ENCODE measurements at regions not wholly inside any gene's neighbourhood (a gene's known extent, or its start where the extent isn't known, plus 50 kb on each side); places are given as distances from the start of the nearest gene placed in this dataset.
A peak's percentile ranks its signal among the peaks of the same experiment; 100 is the strongest.
"Not testable (repeated sequence)": the region's sequence is repeated elsewhere in the genome, so short reads cannot be mapped to it uniquely, and the experiment has no call there.

DNA sequence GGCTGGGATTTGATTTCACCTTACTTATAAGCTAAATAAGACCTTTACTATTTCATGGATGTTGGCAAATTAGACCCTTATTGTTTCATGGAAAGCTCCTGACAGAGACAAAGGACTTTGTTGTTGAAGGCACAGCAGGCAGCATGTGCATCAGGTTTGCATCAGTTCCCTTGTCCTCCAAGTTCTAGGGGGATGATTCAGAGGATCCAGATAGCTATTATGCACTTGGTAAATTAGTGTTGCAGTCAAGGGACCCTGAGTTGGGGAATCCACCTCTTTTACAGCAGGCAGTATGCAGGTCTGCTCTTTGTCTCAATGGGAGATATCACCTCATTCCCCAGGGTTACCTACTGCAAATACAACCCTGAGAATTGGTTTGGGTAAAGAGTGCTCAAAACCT is 131.4 kb upstream of the IGSF10 start:
- no peak for DNase-seq

DNA sequence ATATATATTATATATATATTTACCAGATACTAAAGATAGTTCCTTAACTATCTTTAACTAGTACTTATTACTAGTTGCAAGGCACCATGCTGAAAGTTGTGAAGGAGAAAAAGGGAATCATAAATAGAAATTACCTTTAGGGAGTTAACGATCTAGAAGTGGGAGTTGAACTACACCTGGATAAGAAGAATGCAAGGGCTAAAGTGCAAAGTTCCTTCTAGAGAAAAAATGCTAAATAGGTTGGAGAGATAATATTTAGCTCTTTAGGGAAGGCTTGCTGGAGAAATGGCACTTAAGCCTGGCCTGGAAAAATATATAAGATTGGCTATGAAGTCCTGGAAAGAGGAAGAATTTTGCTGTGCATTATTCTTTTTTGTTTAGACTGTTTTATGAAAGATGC is 130.6 kb upstream of the IGSF10 start:
- DNase-seq: no peak

DNA sequence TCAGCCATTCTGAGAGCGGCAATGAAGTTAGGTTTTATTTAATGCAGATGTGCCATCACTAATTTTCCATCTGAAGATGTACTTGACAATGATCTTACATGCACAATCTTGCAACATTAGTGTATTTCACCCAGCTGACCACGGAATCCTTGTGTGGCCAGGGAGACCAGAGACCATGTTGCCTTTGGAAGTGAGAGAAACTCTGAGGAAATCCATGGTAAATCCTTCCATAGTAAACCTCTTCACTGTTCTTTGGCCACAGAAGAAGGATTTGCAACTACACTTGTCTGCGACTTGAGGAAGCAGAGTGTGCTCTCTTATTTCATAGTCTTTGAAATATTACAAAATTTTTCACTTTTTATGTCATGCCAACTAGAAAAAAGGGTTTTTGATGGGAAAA is 128.4 kb upstream of the IGSF10 start:
- DNase-seq: no peak

DNA sequence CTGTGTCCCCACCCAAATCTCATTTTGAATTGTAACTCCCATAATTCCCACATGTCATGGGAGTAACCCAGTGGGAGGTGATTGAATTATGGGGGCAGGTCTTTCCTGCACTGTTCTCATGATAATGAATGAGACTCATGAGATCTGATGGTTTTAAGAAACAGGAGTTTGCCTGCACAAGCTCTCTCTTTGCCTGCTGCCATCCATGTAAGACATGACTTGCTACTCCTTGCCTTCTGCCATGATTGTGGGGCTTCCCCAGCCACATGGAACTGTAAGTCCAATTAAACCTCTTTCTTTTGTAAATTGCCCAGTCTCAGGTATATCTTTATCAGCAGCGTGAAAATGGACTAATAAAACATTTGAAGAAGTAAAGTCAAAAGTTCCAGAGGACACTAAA is 126.8 kb upstream of the IGSF10 start:
- DNase-seq: not testable (repeated sequence)

DNA sequence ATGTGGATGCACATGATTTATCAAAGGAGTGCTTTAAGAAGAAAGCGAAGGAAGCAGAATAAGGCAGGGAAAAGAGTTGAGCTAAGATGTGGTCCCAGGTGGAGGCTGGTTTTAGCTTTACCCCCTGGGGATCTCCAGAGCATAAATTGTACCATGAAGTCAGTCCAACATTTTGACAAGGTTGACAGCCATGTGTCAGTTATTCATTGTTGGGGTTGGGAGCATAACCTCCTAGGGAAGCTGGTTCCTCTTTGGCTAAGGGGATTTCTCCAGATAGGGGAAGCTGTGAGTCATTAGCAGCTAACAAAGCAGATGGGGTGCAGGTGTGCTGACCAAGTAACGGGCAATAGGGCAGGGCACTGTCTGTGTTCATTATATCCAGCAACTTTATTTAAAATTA is 123.7 kb upstream of the IGSF10 start:
- peak; percentile 4 for DNase-seq

DNA sequence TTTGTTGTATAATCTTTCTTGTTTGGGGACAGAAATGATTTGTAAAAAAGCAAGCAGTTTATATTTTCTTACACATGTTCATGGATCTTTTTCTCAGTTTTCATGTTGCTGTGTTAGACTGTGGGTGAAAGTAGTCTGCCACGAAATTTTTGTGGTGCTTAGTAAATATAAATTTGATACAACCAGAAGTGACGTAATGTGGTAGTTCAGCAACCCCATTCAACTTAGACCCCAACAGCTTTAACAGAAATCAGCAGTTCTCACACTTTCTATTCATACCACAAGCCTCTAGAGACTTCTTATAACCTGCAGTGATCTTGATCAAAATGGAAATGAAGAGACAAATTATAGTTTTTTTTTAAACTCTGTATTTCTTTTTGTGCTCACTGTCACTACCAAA is 120.2 kb upstream of the IGSF10 start:
- DNase-seq: no peak

DNA sequence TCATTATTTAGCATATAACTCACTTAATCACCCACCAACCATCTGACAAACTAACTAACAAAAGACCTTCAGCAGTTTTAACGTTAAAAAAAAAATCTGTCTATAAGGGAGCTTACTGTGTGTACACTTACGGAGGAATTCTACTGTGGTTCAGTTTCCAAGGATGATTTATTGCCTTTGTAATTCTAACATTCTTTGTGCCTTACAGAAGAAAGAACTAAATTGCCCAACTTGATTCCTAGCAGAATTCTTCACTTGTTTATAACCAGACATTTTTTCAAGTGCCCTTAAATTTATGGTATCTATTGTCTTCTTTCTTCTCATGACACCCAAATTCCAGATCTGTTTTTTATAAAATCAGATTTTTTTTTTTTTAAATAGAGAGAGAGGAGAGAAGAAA is 119.7 kb upstream of the IGSF10 start:
- DNase-seq: no peak

DNA sequence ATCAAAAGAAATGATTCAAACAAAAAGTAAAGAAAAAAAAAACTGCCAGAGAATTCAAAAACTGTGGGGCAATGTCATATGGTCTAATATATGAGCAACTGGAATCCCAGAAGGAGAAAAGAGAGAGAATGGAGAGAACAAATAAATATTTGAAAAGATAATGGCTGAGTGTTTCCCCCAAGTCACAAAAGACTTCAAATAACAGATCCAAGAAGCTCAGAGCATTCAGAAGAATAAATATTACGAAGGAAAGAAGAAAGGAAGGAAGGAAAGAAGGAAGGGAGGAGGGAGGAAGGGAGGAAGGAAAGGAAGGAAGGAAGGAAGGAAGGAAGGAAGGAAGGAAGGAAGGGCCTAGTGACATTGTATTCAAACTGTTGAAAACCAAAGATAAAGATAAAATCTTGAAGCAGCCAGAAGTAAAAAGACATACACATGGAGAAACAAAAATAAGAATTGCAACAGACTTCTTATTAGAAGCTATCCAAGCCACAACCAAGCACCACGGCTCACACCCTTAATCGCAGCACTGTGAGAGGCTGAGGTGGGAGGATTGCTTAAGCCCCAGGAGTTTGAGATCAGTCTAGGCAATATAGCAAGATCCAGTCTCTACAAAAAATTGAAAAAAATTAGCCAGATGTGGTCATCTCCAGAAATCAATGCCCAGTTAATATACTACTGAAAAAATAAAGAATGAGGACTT is 118.9 kb upstream of the IGSF10 start:
- no peak for DNase-seq

DNA sequence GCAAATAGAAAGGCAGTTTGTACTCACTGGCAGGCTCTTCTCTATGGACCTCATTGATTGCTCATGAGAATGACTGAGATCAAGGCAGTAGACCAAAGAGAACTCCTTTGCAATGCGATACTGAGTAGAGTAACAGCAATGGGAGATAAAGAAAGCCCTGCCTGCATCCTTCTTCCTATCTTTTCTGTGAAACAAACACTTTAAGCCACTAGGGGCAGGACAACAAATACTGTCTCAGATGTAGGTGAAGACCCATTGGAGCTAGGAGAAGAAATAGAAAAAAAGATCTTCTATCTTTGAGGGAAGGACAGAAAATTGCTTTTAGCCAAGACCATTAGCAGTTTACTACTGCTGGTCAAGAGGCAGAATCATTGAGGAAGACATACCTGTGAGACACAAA is 117.6 kb upstream of the IGSF10 start:
- no peak for DNase-seq

DNA sequence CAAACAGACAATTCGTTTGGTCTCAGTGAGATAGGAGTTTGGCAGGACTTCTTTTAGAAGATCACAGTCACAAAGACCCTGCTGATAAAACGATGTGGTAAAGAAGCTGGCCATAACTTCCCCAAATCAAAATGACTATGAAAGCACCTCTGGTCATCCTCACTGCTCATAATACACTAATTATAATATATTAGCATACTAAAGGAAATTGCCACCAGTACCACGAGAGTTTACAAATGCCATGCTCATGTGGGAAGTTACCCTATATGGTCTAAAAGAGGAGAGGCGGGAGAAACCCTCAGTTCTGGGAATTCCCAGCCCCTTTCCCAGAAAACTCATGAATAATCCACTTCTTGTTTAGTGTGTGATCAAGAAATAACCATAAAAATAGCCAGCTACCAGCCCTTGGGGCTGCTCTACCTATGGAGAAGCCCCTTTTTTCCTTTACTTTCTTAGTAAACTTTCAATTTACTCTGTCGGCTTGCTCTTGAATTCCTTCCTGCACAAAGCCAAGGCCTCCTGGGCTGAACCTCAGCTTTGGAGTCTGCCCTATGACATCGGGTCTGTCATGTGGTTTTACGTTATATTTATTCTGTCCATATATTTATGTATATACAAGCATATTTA is 115.8 kb upstream of the IGSF10 start:
- DNase-seq: no peak

DNA sequence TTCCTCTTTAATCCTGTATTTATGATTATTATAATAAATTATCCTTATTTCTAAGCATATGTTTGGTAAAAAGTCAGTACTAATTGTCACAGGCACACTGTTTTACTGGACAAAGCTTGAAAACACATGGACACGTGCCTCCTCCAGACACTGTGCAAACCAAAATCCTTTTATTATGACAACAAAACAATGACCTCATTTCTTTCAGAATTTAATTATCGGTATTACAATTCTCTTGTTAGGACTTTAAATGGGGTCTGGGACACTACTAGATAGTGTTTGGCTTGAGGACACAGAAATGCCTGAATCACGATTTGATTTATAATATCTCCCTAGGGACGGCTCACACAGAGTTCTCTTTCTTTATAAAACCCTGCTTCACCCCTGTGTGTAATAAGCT is 107.3 kb upstream of the IGSF10 start:
- DNase-seq: no peak

DNA sequence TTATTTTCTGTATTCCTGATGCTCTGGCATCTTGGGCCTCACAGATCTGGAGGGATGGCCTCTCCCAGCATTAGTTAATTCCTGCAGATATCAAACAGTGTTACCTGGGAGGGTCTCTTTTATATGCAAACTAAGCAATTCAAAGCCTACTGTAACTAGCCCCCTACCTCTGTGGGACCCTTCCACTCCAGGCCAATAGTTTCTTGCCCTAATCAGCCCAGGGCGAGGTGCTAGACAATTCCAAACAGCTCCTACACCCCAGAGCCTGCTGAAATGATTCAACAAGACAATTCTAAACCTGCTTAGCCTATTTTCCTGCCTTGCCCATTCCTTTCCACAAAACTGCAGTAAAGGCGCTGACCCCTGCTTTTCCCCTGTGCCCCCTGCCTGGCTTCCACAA is 106.6 kb upstream of the IGSF10 start:
- no peak for DNase-seq

DNA sequence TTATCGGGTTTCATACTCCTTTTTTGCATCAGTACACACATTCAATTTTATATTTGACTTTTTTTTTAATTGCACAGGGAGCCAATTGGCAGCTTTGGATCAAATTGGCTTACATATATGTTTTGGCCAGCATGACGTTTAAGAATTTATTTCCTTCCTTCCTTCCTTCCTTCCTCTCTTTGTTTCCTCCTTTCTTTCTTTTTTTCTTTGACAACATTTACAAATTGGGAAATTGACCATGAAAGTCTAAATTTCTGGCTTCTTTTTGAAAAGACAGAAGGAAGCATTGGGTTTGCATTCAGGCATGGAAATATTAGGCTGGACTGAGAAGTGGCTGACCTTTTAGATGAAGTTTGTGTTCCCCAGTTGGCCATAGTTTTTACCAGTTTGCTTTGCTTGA is 103.4 kb upstream of the IGSF10 start:
- no peak for DNase-seq

DNA sequence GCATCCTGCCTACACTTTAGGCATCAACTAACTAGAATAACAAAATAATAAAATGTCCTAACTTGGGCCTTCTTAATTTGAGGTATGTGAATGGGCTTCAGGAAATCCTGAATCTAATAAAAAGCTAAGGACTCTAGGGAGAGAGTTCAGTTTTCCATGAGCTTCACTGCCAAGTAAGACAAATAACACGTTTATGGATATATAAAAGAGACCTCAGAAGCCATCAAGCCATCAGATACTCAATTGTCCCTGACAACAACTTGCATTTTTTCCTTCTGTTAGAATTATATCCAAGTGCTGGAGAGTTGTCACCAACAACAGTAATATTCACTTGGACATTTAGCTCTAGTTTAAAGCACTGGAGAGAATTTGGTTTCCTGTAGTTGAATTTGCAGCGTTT is 102.4 kb upstream of the IGSF10 start:
- DNase-seq: no peak

DNA sequence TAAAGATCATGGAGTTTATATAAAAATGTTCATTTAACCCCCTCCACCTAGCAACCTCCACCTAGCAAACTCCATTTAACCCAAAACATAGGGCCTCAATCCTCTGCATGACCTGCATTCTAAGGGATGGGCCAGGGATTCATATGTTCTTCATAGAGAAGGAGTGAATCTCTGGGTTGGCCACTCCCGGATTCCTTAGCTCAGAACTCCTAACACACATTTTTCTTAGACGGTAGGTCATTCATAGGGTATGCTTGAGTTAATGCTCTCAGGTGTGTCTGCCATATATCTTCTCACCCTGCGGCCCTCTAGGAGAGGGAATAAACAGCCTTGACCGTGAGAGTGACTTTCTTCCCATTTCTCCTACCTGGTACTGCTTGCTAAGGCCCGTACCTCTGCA is 102.0 kb upstream of the IGSF10 start:
- DNase-seq: no peak

DNA sequence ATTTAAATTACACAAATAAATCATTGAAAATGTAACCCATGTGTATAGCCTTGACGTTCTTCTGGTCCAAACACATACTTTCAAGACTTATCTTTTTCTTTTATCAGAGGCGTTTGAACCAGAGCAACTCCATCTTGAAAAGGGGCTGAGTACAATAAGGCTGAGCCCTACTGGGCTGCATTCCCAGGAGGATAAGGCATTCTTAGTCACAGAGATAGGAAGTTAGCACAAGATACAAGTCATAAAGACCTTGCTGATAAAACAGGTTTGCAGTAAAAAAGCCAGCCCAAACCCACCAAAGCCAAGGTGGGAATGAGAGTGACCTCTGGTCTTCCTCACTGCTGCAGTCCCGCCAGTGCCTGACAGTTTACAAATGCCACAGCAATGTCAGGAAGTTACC is 101.0 kb upstream of the IGSF10 start:
- DNase-seq: no peak

DNA sequence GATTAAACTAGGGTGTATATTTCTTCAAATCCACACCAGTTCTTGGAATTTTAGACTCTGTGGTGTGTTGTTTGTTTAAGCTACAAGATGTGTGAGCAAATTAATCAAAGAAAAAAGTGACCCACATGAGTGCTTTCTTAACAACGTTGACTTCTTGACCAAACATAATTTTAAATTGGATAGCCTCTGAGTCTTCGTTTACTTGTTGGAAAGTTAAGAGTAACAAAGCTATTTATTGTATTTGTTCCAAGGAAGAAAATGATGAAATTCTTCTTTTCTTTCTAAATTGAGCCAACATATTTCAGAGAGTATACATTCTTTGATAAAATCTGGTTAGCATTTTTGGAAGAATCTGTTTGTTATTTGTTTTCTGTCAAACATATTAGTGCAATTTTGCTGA is 99.9 kb upstream of the IGSF10 start:
- DNase-seq: no peak

DNA sequence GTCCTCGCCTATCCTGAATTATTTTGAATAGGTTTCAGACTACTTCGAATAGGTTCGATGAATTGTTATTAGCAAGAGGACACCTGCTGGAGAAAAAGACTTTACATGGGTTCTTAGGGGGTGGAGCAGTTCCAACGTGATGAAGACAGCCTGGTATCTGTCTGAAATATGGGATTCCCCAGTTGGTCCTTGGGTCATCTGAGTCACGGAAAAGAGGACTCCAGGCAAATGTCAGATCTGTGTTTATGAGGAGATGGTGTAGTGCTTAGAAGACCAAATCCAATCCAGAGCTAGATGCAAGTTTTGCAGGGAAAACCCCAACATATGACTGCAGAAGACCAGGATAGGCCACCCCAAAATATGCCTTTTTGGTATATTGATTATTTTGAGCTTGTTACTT is 98.9 kb upstream of the IGSF10 start:
- DNase-seq: no peak

DNA sequence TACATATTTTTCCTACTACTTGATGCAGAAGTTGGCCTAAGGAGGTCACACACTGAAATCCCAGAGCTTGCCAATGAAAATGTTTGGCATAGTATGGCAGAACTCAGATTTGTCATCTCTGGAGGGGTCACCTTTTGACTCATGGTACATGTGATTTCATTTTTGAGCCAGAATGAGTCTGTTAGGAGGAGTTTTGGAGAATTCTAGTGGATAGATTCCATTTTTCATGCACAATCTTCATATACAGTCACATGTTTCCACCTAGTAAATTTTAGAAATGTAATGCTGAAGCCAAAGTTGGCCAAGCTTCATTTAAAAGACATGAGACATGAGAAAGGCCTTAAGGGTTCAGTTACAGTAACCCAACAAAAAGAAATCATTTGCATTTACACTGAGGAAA is 97.8 kb upstream of the IGSF10 start:
- no peak for DNase-seq

DNA sequence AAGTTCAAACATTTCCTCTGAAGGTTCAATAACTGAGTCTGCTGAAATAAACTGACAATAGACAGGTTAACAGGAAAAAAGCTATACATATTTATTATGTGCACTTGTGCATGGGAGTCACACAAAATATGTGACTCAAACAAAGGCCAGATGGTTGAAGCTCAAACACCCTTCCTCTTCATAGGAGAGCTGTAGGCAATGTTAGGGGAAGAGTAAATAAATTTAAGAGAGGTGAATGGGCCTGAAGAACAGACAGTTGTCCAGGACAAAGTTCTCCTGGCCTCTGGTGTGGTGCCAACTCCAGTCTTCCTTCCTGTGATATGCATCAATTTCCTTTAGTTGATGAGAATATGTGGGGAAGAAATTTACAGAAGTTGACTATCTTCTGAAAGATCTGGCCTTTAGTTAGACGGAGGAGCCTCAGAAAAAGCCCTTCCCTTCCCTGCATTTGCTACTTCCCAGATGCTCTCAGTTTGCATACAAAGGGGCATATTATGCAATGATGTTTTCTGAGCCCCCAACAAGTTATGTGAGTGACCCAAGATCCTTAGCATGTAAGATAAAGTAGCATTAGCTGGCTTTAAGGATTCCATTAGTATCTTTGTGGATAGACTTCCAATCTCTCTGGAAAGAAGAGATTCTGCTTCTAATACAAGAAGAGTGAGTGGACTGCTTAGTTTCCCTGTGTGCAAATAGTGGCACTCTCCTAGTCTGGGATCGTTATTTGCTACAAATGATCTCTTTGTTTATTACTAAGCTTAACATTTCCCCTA is 96.4 kb upstream of the IGSF10 start:
- no peak for DNase-seq

DNA sequence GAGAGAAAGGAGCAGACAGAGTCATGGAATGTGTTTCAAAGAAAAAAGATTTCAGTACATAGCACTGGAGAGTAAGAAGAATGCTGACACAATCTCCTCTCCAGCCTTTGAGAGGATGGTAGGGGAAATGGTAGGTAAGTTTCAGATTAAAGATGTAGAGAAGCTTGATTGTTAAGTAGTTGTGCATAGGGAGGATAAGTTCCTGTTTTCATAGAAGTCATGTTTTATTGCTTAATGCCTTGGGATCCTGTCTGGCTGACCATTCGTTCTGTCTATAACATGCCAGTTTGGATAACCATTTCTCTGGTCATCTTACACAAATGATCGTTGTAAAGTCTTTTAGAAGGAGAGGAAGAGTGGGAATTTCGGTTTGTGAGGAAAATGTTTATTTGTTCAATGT is 95.7 kb upstream of the IGSF10 start:
- no peak for DNase-seq

DNA sequence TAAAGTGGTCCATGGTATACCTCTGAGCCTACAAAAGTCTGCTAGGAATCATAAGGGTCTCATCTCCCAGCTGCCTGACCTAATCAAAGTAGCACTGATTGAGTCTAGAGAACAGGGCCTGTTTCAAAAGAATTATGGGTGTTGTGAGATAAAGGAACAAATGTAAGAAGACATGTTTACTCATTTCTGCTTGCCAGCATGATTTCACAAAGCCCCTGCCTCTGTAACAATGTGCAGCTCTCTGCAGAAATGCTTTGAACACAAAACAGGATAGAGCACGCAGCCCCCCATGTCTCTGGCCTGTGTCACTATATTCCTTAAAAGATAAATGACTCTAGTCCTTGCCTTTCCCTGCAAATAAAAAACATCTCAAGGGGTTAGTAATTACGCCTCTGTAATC is 94.7 kb upstream of the IGSF10 start:
- DNase-seq: no peak

DNA sequence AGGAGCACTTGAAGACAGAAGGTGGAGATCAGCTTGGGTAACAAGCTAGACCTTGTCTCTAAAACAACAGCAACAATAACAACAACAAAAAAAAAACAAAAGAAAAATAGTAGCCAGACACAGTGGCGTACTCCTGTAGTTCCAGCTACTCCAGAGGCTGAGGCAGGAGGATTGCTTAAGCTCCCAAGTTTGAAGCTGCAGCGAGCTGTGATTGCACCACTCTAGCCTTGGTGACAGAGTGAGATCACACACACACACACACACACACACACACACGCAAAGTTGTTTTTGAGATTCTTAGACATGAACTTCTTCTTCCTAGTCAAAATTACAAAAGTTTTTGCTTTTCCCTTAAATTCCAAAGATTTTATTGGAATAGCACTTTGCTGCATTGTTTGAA is 93.0 kb upstream of the IGSF10 start:
- DNase-seq: peak; percentile 41

DNA sequence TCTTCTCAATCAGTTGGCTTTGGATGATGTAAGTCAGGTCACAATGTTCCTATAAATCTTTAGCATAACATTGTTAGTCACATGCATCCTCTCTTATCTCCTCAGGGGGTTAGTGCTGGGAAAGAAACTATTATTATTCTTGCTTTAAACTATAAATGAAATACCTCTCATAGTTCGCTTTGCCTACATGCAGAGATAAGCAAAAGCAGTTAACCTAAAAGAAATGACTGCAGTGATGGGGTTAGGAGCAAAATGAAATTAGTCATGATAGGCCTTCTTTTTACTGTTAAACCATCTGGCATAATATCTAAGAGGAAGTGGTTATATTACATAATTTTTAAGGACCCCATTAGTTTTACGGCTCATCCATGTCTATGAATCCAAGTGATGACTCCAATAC is 91.7 kb upstream of the IGSF10 start:
- DNase-seq: no peak

DNA sequence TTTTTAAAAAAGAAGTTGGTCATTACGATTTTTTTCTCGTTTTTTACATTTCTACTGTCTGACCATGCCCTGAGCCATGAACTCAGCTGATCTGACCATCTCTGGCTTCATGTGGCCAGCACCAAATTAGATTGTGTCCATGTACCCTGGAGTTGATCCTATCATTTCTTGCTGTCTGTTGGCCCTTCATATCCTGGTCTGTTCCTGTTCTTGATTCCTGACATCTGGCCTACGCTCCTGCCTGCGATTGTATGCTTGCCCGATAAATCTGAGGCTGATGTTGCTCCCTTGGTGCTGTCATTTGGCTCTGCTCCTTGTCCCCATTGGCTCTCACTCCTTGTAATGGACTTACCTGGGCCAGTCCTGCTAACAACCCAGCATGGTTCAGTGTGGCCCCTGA is 89.8 kb upstream of the IGSF10 start:
- no peak for DNase-seq

Data from CD4-positive, alpha-beta T cell treated with Interferon gamma for 1 hour (primary cell).